HG03039 (cell line): ENCODE measurements at regions not wholly inside any gene's neighbourhood (a gene's known extent, or its start where the extent isn't known, plus 50 kb on each side); places are given as distances from the start of the nearest gene placed in this dataset.
"Not testable (repeated sequence)": the region's sequence is repeated elsewhere in the genome, so short reads cannot be mapped to it uniquely, and the experiment has no call there.

Source experiments
- ATAC-seq: cut with Tn5 transposase; IDR thresholded peaks from one replicate; pipeline ENCODE4 v1.9.1; 2021; ENCODE audit warnings: mild to moderate bottlenecking, moderate library complexity; ENCODE audit not compliant: unreplicated experiment

- ATAC-seq = no peak
Measured at GRCh38 chr5:60448600-60448999, 251.4 kb downstream of the DEPDC1B start.

DNA sequence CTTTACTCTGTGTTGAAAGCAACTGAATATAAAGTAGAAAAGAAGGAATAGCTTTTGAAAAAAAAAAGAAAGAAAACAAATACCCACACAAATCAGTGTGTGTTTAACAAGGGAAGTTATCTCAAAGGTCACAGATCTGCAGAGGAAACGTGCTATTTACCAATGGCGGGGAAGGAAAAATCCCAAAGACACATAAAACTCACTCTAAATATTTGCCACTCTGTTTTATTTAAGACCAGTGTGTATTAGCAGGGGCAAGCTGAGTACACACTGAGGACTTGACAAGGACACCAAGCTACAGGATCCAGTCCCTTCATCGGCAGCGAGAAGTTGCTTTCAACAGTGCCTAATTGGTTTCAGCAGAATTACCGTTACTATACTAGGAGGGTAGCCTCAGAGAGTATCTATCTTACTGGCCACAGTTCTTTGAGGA, 252.5 kb downstream of the DEPDC1B start:
- ATAC-seq = no peak

DNA sequence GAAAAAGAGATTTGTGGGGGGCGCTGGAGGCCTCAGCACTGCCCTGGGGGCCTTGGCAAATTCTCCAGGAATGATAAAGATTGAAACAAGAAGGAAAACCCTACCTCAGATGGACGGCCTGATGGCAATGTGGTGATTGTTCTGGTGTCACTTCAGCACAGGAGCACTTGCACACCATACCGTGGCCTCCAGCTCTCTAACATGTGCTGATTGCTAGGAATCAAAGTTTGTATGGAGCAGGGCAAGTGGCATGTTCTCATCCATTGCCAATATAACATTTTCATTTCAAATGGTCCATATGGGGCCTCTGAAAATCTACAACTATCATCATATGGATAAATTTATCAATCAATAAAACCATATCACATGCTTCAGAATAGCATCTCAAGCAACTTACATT, 253.0 kb downstream of the DEPDC1B start:
- no peak for ATAC-seq

GRCh38 chr5:60445921-60446320, 254.0 kb downstream of the DEPDC1B start:
- ATAC-seq = no peak

DNA sequence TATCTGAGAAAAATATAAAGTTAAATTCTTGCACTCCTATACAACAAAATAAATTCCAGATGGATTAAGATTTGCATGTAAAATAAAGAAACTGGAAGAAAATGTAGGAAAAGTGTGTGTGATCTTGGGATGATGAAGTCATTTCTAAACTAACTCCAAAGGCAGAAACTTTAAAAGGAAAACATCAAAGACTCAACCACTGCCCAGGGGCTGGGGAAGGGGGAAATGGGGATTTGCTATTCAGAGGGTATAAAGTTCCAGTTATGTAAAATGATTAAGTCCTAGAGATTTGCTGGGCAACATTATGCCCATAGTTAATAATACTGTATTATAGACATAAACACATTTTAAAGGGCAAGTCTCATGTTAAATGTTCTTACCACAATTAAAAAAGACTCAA, 254.5 kb downstream of the DEPDC1B start:
- ATAC-seq = no peak

- ATAC-seq = no peak
Measured at GRCh38 chr5:60444661-60445360, 255.2 kb downstream of the DEPDC1B start.

- no peak for ATAC-seq
Measured at GRCh38 chr5:60439552-60439951, 260.4 kb downstream of the DEPDC1B start.

DNA sequence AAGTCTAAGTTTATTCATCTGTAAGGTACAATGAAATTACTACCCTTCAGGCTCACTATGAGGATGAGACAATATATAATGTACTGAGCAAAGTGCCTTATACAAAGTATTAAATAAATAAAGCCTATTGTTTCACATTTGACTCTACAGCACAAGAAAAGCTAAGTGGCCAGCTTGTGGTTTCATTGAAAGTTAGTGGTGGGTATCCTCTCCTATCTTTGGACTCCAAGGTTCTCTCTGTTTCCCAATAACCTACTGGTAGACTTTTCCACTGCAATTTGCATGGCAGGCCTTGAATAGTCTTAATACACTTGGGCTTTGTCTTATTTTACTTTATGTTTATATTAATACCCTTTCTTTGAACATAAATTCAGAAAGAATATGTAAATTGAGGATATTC, 262.7 kb downstream of the DEPDC1B start:
- ATAC-seq = peak; percentile 22

GRCh38 chr5:60436518-60436917, 263.4 kb downstream of the DEPDC1B start:
- ATAC-seq = peak; percentile 93

DNA sequence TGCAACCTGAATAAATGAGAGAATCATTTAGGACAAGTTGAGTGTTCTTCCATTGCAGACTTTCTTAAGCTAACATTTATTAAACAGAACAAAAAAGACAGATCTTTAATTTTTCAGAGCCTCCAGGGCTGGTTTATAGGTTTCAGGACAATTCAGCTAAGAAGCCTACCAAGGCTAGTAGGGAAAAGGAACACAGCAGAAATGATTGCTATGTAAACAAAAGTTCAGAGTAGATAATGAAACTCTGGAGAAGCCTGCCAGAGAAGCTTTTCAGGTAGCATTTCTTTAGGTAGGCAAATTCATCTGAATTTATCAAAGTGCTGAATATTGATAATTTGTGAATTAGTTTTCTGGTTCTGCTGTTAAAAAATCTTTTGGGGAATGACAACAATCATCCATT, 264.2 kb downstream of the DEPDC1B start:
- ATAC-seq = no peak

GRCh38 chr5:60426189-60426588, 273.8 kb downstream of the DEPDC1B start:
- ATAC-seq = not testable (repeated sequence)

DNA sequence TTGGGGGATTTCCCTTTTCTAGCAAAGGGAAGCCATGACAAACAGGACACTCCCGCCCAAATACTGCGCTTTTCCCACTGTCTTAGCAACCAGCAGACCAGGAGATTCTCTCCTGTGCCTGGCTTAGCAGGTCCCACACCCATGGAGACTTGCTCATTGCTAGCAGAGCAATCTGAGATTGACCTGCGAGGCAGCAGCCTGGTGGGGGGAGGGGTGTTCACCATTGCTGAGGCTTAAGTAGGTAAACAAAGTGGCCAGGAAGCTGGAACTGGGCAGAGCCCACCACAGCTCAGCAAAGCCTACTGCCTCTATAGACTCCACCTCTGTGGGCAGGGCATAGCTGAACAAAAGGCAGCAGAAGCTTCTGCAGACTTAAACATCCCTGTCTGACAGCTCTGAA, 279.2 kb downstream of the DEPDC1B start:
- not testable (repeated sequence) for ATAC-seq

- ATAC-seq = no peak
Measured at GRCh38 chr5:60417500-60418181, 282.3 kb downstream of the DEPDC1B start.

- no peak for ATAC-seq
Measured at GRCh38 chr5:60415443-60415842, 284.5 kb downstream of the DEPDC1B start.

GRCh38 chr5:60410427-60410826, 289.5 kb downstream of the DEPDC1B start:
- ATAC-seq = no peak

GRCh38 chr5:60404171-60404570, 295.8 kb downstream of the DEPDC1B start:
- ATAC-seq = no peak

- no peak for ATAC-seq
Measured at GRCh38 chr5:60403343-60404006, 296.5 kb downstream of the DEPDC1B start.

DNA sequence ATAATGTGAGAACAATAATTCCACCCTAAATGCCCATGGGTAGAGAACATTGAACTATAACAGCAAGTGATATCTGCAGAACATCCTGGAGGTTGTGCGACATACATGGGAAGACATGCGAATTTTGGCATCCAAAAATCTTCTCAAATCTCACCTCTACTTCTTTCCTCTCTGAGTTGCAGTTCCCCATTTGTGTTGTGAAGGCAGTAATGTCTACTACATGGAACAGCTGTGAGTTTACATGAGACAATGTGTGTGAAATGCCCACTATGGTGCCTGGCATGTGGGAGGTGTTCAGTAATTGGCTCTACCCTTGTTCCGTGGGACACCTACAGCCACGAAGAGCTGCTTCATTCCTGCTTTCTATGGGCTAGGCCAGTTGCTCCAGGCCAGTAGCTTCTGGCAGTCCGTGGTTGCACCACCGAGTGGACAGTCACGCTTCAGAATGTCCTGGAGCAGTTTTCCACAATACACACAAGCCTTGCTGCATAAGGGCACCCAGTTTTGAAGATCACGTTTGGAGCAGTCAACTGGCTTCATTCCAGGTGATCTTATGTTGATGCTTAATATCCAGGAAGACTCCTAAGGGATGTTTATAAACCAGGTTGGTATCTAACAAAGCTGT, 297.7 kb downstream of the DEPDC1B start:
- ATAC-seq = no peak

DNA sequence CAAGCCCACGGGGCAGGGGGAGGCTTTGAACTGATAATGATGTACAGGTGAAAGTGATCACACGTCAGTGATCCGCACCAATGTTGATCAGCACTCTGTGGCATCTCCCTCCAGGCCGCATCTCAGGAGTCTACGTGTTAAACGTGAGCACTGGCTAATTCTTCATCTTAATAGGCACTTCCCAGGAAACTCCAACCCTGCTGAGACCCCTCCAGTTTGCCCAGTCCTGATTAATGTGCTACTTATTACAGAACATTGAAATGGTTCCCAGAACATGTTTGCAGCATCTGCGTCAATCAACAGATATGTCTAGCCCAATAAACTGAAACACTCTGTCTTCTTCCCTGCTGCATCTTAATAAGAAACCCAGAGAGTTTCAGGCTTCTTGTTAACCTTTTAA, 298.4 kb downstream of the DEPDC1B start:
- ATAC-seq = no peak

DNA sequence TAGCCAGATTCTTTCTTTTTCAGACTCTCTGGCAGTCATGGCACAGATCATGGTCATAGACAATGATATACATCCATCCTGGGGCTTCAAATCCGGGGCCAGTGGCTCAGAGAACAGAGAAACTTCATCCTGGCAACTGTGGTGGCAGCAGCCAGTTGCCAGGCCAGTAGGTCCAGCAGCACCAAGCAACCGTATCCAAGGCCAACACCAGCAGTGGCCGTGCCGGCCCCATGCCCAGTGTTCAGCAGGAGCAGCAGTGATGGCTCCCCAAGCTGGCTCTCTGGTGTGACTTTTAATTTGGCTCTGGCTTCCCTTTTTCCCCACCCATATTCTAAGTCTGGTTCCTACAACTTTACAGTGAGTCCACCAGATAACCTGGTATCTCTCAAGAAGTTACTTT, 300.5 kb downstream of the DEPDC1B start:
- no peak for ATAC-seq

DNA sequence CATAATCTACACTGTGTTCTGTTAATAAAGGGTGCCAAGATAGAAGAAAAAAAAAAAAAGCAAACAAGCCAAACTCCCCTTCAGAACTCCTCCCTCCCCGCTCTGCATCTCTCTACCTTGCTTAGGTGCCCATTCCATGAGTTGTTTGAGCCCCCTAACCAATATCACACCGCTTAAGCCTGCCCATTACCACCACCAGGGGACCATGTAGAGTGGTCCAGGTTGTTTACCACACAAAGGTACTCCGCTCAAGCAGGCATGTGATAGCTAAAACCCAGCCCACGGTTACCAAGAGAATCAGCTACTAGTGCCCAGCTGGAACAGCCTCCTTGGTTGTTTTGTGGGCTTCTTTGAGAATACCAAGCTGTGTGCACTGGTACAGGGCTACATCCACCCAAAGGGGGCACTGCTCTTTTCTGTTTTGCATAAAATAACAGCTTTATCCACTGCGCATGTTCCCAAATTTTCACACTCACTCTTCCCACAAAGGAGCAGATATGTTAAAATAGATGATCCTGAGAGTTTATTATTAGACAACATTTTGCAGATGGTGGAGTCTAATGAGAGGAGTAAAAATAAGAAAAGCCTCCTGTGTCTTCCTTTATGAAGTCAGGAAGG, 304.1 kb downstream of the DEPDC1B start:
- ATAC-seq = no peak
